Uterus (tissue), 3 donors: ENCODE measurements at regions not wholly inside any gene's neighbourhood (a gene's known extent, or its start where the extent isn't known, plus 50 kb on each side); places are given as distances from the start of the nearest gene placed in this dataset.

Experiments
- DNase-seq, 2 donors: peaks; one replicate each; pipeline ENCODE4 v3.0.0-alpha.2; 2019 to 2020
- H3K27ac ChIP-seq, 2 donors: fragments of 200-600 bp; sonication (generic); 1 replicate in 1 of 2; 2 replicates in 1 of 2; pipeline ENCODE4 v1.5.1; 2016 to 2018
- H3K27me3 ChIP-seq, 2 donors: fragments of 200-600 bp; sonication (generic); one replicate each; pipeline ENCODE4 v1.5.1; 2018 to 2019; ENCODE audit warnings: control low read depth in 1 of 2
- H3K36me3 ChIP-seq, 2 donors: fragments of 200-600 bp; sonication (generic); one replicate each; pipeline ENCODE4 v1.5.1; 2019; ENCODE audit warnings: control low read depth in 1 of 2
- H3K4me1 ChIP-seq, 2 donors: fragments of 200-600 bp; sonication (generic); one replicate each; pipeline ENCODE4 v1.5.1; 2018 to 2019; ENCODE audit warnings: control low read depth in 1 of 2
- H3K4me3 ChIP-seq, 2 donors: fragments of 200-600 bp; sonication (generic); 1 replicate in 1 of 2; 2 replicates in 1 of 2; pipeline ENCODE4 v1.5.1; 2018 to 2019; ENCODE audit warnings: mild to moderate bottlenecking in 1 of 2
- H3K9me3 ChIP-seq, 2 donors: fragments of 200-600 bp; sonication (generic); one replicate each; pipeline ENCODE4 v1.5.1; 2019; ENCODE audit warnings: control low read depth in 1 of 2
- POLR2A ChIP-seq, 2 donors: fragments of 450-650 bp; IDR thresholded peaks; one replicate each; pipeline ENCODE4 v1.6.1; 2016; ENCODE audit warnings: antibody characterized with exemption in 2 of 2, mild to moderate bottlenecking in 1 of 2, moderate library complexity in 1 of 2
- intact Hi-C: fragments of 100-400 bp; cut with DNase I; formaldehyde crosslinking; loops from one replicate; pipeline ENCODE4 v1.15.1; 2023; ENCODE audit warnings: low total_unique reads
- TF ChIP-seq, protein P1 (sequence below), 4 experiments: fragments of 200-600 bp in 2 of 4; fragments of 450-650 bp in 2 of 4; sonication (generic) in 2 of 4; IDR thresholded peaks; one replicate each; pipeline ENCODE4 v1.5.1; 2016 to 2019; ENCODE audit warnings: antibody characterized with exemption in 4 of 4, mild to moderate bottlenecking in 2 of 4, moderate library complexity in 1 of 4
- donor health status: DM: yes; HTN: yes; CAD: no.

GRCh38 chr3:65210026-65210814 lies 522.4 kb upstream of the ADAMTS9 start:
- H3K4me3 ChIP-seq, result no peak overlapping the region
- H3K27ac ChIP-seq, result peak overlapping the region; percentile 11 to 53
- intact Hi-C loops, result no loop called here
- H3K9me3 ChIP-seq, result no peaks in the 10 kb centered on the region
- no peaks in the 10 kb centered on the region for H3K36me3 ChIP-seq
- H3K4me1 ChIP-seq, result no peaks in the 10 kb centered on the region
- no peak for TF ChIP-seq POLR2A (IDR thresholded peaks at IDR 0.05)
- TF ChIP-seq, protein P1, sequence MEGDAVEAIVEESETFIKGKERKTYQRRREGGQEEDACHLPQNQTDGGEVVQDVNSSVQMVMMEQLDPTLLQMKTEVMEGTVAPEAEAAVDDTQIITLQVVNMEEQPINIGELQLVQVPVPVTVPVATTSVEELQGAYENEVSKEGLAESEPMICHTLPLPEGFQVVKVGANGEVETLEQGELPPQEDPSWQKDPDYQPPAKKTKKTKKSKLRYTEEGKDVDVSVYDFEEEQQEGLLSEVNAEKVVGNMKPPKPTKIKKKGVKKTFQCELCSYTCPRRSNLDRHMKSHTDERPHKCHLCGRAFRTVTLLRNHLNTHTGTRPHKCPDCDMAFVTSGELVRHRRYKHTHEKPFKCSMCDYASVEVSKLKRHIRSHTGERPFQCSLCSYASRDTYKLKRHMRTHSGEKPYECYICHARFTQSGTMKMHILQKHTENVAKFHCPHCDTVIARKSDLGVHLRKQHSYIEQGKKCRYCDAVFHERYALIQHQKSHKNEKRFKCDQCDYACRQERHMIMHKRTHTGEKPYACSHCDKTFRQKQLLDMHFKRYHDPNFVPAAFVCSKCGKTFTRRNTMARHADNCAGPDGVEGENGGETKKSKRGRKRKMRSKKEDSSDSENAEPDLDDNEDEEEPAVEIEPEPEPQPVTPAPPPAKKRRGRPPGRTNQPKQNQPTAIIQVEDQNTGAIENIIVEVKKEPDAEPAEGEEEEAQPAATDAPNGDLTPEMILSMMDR (IDR thresholded peaks at IDR 0.05), result peak in 1 of 4 experiments; percentile 24
- no peaks in the 10 kb centered on the region for H3K27me3 ChIP-seq
- DNase-seq, result no peak

DNA sequence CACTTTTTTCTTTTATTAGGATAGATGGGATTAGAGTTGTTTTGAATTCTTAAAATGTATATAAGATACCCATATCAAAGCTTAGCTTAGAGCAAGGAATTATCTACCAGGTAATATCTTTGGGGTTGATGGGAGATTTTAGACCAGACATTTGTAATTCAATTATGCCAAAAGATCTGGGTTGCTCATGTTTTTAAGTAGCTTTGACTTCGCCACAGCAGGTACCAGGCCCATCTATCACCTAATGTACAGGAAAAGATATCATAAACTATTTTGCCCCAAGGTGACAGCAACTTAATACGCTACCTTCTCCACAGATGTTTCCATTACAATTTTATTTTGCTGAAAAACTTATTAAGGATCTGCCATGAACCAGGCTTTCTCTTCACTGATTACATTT lies 514.6 kb upstream of the ADAMTS9 start:
- intact Hi-C loops, result no loop called here
- Histone ChIP-seq H3K9me3 (no peaks in the 10 kb centered on the region), H3K4me3 (no peak overlapping the region), H3K4me1 (no peaks in the 10 kb centered on the region), H3K27ac (no peak overlapping the region), H3K36me3 (no peaks in the 10 kb centered on the region), H3K27me3 (no peaks in the 10 kb centered on the region)
- TF ChIP-seq POLR2A (IDR thresholded peaks at IDR 0.05), result no peak
- TF ChIP-seq, protein P1 (IDR thresholded peaks at IDR 0.05), result no peak
- no peak for DNase-seq

DNA sequence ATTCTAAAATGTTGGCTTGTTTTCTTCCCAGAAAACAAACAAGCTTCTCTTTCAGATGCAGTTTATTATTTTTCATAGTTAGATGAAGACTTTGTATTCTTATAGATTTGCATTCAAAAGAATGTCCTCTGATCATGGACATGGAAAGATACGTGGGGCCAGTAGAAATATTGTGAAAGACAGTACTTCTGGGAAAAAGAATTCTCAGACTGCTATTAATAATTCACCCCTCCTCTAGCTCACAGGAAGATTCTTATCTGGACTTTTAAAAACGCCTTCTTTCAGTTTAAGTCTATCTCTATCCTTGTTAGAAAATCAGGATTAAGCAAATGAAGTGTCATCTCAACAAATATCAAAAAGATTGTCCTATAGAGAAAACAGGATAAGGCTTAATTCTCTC lies 514.1 kb upstream of the ADAMTS9 start:
- intact Hi-C loops, result no loop called here
- Histone ChIP-seq H3K4me3 (no peak overlapping the region), H3K9me3 (no peaks in the 10 kb centered on the region), H3K36me3 (no peaks in the 10 kb centered on the region), H3K27me3 (no peaks in the 10 kb centered on the region), H3K4me1 (no peaks in the 10 kb centered on the region), H3K27ac (peak overlapping the region in 1 of 2 donors; percentile 2)
- no peak for TF ChIP-seq POLR2A (IDR thresholded peaks at IDR 0.05)
- TF ChIP-seq, protein P1 (IDR thresholded peaks at IDR 0.05), result no peak
- DNase-seq, result no peak

DNA sequence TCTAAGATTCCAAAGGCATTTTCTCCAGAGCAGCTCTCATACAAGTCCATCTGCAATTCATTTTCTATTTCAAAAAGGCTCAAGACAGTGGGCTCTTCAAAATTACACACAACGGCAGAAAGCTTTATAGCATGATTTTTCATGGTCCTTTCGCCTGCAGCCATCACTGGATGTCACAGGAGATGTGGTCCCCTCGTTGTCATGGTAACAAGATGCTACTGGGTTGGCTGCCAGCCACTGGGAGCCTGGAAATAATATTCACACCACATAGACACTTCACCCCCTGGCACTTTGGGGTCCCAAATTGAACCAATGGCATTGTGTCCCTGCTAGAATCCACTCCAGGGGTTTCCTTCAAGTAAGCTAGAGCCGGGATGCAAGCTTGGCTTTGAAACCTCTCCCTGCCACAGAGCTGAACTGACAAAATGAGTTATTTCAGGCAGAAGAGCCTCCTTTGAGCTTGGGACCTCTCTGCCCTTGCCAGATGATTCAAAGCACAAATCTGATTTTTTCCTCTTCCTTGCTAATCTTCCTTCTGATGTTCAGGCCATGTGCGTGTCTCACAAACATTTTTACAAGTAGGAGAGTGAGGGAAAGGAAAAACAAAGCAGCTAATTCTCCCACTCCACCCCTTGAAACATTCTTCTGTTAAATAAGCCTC lies 512.6 kb upstream of the ADAMTS9 start:
- Histone ChIP-seq H3K4me1 (no peaks in the 10 kb centered on the region), H3K27me3 (no peaks in the 10 kb centered on the region), H3K36me3 (no peaks in the 10 kb centered on the region), H3K4me3 (no peak overlapping the region), H3K9me3 (no peaks in the 10 kb centered on the region), H3K27ac (peak overlapping the region; percentile 12 to 26)
- DNase-seq, result no peak
- no peak for TF ChIP-seq POLR2A (IDR thresholded peaks at IDR 0.05)
- TF ChIP-seq, protein P1 (IDR thresholded peaks at IDR 0.05), result no peak
- intact Hi-C loops, result no loop called here

- intact Hi-C loops, result no loop called here
- no peak for TF ChIP-seq POLR2A (IDR thresholded peaks at IDR 0.05)
- TF ChIP-seq, protein P1 (IDR thresholded peaks at IDR 0.05), result no peak
- Histone ChIP-seq H3K4me3 (no peak overlapping the region), H3K9me3 (no peaks in the 10 kb centered on the region), H3K4me1 (no peaks in the 10 kb centered on the region), H3K36me3 (no peaks in the 10 kb centered on the region), H3K27me3 (no peaks in the 10 kb centered on the region), H3K27ac (no peak overlapping the region)
- no peak for DNase-seq
Measured at GRCh38 chr3:65196663-65197062, 508.9 kb upstream of the ADAMTS9 start.
